OCI-LY1 (cell line): ENCODE measurements at regions not wholly inside any gene's neighbourhood (a gene's known extent, or its start where the extent isn't known, plus 50 kb on each side); places are given as distances from the start of the nearest gene placed in this dataset.

Source experiments
- CTCF ChIP-seq: fragments of 200-600 bp; sonication (generic), shearing (Covaris generic); IDR thresholded peaks from 2 replicates; pipeline ENCODE4 v1.5.1; 2017; ENCODE audit warnings: mild to moderate bottlenecking, antibody characterized with exemption, low read length, moderate library complexity, mixed read lengths
- EZH2 ChIP-seq: fragments of 200-600 bp; sonication (generic), shearing (Covaris generic); IDR thresholded peaks from 2 replicates; pipeline ENCODE4 v1.8.0; 2017; ENCODE audit warnings: borderline replicate concordance, mixed run types, mild to moderate bottlenecking, antibody characterized with exemption, low read length, moderate library complexity, mixed read lengths

GRCh38 chr14:55930016-55930784 is 188.0 kb upstream of the PELI2 start:
- no peak for TF ChIP-seq CTCF
- TF ChIP-seq EZH2: no peak
